ENCODE measurements at regions not wholly inside any gene's neighbourhood (a gene's known extent, or its start where the extent isn't known, plus 50 kb on each side); places are given as distances from the start of the nearest gene placed in this dataset.

- TF ChIP-seq EZH2 (IDR thresholded peaks at IDR 0.05; ENCODE audit: low read length, missing control alignments) (no peak), CTCF (conservative IDR thresholded peaks at IDR 0.05 in 1 of 2, IDR thresholded peaks at IDR 0.05 in 1 of 2; ENCODE audit: low read depth in 1 of 2, low read length in 2 of 2) (no peak)
Observed at GRCh38 chr3:124636863-124637296, 93.4 kb upstream of the UMPS start.

Measured in fibroblast of lung (primary cell).